ENCODE measurements at regions not wholly inside any gene's neighbourhood (a gene's known extent, or its start where the extent isn't known, plus 50 kb on each side); places are given as distances from the start of the nearest gene placed in this dataset.

DNA sequence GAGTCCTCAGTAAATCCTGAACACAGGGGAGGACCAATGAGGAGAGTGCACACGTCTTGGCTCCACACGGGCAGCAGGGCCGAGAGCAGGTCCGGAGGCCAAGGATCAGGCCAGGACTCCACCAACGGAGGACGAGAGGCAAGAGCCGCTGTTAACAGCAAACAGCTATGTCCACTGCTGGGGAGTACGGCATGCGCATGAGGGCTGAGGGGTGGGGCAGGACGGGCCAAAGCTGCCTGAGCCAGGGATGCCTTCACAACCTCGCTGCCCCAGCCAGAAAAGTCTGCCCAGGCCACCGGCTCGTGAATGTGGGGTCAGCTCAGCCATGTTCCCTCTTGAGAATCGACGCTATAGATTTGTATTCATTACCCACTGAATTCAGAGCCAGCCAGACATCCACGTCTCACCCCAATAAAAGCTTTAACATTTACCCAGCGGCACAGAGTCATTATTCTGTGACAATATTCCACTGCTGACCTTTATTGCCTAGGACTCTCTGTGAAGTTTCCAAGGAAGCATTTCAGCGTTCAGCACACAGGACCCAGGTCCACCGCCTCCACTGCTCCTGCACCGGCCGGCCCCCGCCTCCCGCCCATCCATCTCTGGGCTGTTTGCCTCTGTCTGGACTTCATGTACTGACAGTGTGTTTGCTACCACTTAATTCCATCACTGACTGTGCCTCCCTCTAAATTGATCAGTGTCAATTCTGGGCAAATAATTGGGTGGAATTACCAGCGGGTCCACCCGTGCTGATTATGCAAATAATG, 384.9 kb downstream of the SHANK2 start:
- H3K4me3 ChIP-seq (ENCODE audit: low read depth, low read length) = no peak overlapping the region
- TF ChIP-seq, protein P1, sequence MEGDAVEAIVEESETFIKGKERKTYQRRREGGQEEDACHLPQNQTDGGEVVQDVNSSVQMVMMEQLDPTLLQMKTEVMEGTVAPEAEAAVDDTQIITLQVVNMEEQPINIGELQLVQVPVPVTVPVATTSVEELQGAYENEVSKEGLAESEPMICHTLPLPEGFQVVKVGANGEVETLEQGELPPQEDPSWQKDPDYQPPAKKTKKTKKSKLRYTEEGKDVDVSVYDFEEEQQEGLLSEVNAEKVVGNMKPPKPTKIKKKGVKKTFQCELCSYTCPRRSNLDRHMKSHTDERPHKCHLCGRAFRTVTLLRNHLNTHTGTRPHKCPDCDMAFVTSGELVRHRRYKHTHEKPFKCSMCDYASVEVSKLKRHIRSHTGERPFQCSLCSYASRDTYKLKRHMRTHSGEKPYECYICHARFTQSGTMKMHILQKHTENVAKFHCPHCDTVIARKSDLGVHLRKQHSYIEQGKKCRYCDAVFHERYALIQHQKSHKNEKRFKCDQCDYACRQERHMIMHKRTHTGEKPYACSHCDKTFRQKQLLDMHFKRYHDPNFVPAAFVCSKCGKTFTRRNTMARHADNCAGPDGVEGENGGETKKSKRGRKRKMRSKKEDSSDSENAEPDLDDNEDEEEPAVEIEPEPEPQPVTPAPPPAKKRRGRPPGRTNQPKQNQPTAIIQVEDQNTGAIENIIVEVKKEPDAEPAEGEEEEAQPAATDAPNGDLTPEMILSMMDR (IDR thresholded peaks at IDR 0.05; ENCODE audit: borderline replicate concordance, insufficient read depth, low read depth, low read length) = no peak

DNA sequence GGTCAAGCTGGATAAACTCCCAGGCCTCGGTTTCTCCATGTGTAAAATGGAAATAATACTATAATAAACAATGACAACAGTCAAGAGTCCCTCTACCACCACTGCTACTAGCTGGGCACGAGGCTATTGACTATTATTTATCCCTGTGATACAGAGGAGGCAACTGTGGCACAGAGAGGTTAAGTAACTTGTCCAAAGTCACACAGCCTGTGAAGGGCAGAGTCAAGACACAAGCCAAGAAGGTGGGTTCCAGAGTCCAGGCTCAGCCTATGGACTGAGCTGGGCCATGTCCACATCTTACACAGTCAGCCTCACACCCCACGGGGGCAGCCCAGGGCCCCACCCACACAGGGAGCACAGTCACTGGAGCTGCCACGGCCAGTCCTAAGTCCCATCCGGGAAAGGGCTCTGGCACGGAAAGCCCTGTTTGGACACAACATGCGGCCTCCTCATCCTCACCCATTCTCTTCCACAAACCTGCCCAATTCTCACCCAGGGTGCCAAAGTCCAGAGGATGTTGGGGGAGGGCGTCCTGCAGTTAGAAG, 384.0 kb downstream of the SHANK2 start:
- H3K4me3 ChIP-seq (ENCODE audit: low read depth, low read length) = no peak overlapping the region
- TF ChIP-seq, protein P1 (IDR thresholded peaks at IDR 0.05; ENCODE audit: borderline replicate concordance, insufficient read depth, low read depth, low read length) = no peak

DNA sequence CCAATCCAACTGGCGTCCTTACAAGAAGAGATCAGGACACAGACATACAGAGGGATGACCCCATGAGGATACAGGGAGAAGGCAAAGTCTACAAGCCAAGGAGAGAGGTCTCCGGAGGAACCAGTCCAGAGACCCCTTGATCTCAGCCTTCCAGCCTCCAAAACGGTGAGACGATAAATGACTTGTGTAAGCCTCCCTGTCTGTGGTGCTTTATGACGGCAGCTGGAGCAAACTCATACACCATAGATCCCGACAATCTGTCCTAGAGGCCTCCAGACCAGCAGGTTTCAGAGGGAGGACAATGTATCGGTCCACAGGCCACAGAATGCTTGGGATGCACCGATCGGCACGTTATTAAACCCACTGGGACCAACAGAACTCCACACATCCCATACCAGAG, 383.3 kb downstream of the SHANK2 start:
- TF ChIP-seq, protein P1 (IDR thresholded peaks at IDR 0.05; ENCODE audit: borderline replicate concordance, insufficient read depth, low read depth, low read length) = no peak
- H3K4me3 ChIP-seq (ENCODE audit: low read depth, low read length) = no peak overlapping the region

DNA sequence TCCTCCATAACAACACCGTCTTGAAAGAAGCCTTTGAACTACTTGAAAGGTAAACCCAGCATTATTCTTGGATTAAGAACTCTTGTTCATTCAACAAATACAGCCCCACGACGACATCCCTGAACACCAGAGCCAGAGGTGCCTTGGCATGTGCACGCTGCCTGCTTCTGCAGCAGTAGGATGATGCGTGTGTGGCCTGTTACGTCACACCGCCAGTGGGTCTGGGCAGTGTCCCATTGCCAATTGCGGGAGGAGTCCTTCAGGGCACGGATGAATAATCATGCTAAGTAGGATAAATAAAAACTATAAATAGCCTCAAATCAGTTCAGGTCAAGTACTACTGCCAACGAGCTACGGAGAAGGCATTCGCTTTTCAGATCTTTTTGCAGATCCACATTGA, 380.5 kb downstream of the SHANK2 start:
- TF ChIP-seq, protein P1 (IDR thresholded peaks at IDR 0.05; ENCODE audit: borderline replicate concordance, insufficient read depth, low read depth, low read length) = no peak
- no peak overlapping the region for H3K4me3 ChIP-seq (ENCODE audit: low read depth, low read length)

DNA sequence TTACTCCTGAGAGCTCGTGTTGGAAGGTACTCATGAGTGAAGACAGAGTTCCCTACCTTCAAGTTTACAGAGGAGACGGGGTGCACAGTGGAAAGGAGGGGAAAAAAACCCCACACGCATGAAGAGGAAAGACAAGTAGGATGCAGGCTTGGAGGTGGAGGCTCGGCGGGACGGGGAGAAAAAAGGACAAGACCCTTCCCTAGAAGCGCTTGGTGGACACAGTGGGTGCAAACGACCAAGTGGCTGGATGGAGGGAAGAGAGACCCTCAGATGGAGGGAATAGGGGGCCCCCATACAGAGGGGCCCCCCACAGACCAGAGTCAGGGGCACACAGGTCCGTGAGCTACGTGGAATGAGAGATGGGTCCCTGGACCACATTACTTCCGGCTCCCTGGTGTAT, 380.1 kb downstream of the SHANK2 start:
- H3K4me3 ChIP-seq (ENCODE audit: low read depth, low read length) = no peak overlapping the region
- TF ChIP-seq, protein P1 (IDR thresholded peaks at IDR 0.05; ENCODE audit: borderline replicate concordance, insufficient read depth, low read depth, low read length) = no peak

DNA sequence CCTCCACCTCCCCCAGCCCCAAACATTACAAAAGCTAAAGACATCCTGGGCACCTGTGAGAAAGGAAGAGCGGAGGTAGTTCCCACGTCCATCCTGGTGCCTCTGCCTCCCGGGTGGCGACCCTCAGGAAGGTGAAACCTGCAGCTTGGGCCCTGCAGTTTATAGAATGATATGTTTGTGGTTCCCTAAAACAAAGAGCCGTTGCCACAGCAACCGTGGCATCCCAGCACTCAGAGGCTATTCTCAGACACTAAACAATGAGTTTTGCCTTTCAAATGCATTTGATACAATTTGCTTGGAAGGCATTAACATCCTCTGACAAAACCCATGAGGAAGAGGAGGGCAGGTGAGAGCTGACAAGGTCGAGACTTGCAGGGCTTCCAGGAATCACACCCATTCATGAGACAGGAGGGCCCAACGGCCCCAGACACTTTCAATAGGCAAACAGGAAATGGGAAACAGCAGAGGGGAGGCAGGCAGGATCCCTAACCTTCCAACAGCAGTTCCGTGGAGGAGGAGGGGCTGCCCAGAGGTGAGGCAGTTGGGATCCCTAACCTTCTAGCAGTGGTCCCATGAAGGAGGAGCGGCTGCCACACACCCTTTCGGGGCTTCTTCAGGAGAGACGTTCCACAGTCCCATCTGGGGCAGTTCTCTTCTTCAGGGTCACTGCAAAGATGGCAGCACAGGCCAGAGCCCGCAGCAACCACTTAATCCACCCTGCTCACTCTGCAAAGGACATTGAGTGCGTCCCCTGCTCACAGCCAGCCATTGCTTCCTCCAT, 379.2 kb downstream of the SHANK2 start:
- TF ChIP-seq, protein P1 (IDR thresholded peaks at IDR 0.05; ENCODE audit: borderline replicate concordance, insufficient read depth, low read depth, low read length) = no peak

More for the DNA sequence above, 379.2 kb downstream of the SHANK2 start:
- H3K4me3 ChIP-seq (ENCODE audit: low read depth, low read length) = no peak overlapping the region
